ENCODE measurements at regions not wholly inside any gene's neighbourhood (a gene's known extent, or its start where the extent isn't known, plus 50 kb on each side); places are given as distances from the start of the nearest gene placed in this dataset.
"Not testable (repeated sequence)": the region's sequence is repeated elsewhere in the genome, so short reads cannot be mapped to it uniquely, and the experiment has no call there.

GRCh38 chrX:139320661-139321354 is 209.7 kb upstream of the F9 start:
- H3K27ac Mint-ChIP-seq; CTCF ChIA-PET; H3K27me3 Mint-ChIP-seq (ENCODE audit: low read depth); H3K36me3 Mint-ChIP-seq; DNase-seq (ENCODE audit: low spot score); H3K9me3 Mint-ChIP-seq; POLR2A ChIA-PET; H3K4me1 Mint-ChIP-seq; ATAC-seq; H3K4me3 Mint-ChIP-seq: not testable (repeated sequence)

DNA sequence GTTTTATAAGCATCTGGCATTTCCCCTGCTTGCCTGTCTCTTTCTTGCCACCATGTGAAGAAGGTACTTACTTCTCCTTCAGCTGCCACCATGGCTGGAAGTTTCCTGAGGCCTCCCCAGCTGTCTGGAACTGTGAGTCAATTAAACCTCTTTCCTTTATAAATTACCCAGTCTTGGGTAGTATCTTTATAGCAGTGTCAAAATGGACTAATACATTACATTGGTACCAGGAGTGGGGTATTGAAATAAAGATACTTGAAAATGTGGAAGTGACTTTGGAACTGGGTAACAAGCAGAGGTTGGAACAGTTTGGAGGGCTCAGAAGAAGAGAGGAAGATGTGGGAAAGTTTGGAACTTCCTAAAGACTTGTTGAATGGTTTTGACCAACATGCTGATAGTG is 223.9 kb upstream of the F9 start:
- DNase-seq (ENCODE audit: low spot score), result not testable (repeated sequence)

GRCh38 chrX:139304471-139304870 is 226.1 kb upstream of the F9 start:
- TF ChIP-seq PREB (CRISPR knock-in tag; IDR thresholded peaks at IDR 0.05; ENCODE audit: borderline replicate concordance) (no peak), CREM (CRISPR knock-in tag; IDR thresholded peaks at IDR 0.05) (no peak), ZNF121 (CRISPR knock-in tag; IDR thresholded peaks at IDR 0.05) (no peak), ZNF138 (CRISPR knock-in tag; conservative IDR thresholded peaks at IDR 0.05) (no peak), MLX (CRISPR knock-in tag; IDR thresholded peaks at IDR 0.05) (no peak), NR1H2 (CRISPR knock-in tag; IDR thresholded peaks at IDR 0.05) (no peak), ZNF232 (CRISPR knock-in tag; IDR thresholded peaks at IDR 0.05) (no peak), ATF3 (CRISPR knock-in tag; conservative IDR thresholded peaks at IDR 0.05) (no peak), ZNF281 (CRISPR knock-in tag; IDR thresholded peaks at IDR 0.05) (no peak), ZNF512 (CRISPR knock-in tag; IDR thresholded peaks at IDR 0.05; ENCODE audit: borderline replicate concordance) (no peak)
- TF ChIP-seq, protein P1, sequence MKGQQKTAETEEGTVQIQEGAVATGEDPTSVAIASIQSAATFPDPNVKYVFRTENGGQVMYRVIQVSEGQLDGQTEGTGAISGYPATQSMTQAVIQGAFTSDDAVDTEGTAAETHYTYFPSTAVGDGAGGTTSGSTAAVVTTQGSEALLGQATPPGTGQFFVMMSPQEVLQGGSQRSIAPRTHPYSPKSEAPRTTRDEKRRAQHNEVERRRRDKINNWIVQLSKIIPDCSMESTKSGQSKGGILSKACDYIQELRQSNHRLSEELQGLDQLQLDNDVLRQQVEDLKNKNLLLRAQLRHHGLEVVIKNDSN (CRISPR knock-in tag; IDR thresholded peaks at IDR 0.05), result no peak
- TF ChIP-seq, protein P2, sequence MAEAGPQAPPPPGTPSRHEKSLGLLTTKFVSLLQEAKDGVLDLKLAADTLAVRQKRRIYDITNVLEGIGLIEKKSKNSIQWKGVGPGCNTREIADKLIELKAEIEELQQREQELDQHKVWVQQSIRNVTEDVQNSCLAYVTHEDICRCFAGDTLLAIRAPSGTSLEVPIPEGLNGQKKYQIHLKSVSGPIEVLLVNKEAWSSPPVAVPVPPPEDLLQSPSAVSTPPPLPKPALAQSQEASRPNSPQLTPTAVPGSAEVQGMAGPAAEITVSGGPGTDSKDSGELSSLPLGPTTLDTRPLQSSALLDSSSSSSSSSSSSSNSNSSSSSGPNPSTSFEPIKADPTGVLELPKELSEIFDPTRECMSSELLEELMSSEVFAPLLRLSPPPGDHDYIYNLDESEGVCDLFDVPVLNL (CRISPR knock-in tag; IDR thresholded peaks at IDR 0.05; ENCODE audit: borderline replicate concordance, low read depth), result no peak
- TF ChIP-seq, protein P3, sequence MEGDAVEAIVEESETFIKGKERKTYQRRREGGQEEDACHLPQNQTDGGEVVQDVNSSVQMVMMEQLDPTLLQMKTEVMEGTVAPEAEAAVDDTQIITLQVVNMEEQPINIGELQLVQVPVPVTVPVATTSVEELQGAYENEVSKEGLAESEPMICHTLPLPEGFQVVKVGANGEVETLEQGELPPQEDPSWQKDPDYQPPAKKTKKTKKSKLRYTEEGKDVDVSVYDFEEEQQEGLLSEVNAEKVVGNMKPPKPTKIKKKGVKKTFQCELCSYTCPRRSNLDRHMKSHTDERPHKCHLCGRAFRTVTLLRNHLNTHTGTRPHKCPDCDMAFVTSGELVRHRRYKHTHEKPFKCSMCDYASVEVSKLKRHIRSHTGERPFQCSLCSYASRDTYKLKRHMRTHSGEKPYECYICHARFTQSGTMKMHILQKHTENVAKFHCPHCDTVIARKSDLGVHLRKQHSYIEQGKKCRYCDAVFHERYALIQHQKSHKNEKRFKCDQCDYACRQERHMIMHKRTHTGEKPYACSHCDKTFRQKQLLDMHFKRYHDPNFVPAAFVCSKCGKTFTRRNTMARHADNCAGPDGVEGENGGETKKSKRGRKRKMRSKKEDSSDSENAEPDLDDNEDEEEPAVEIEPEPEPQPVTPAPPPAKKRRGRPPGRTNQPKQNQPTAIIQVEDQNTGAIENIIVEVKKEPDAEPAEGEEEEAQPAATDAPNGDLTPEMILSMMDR (IDR thresholded peaks at IDR 0.05), result no peak
- TF ChIP-seq, protein P4, sequence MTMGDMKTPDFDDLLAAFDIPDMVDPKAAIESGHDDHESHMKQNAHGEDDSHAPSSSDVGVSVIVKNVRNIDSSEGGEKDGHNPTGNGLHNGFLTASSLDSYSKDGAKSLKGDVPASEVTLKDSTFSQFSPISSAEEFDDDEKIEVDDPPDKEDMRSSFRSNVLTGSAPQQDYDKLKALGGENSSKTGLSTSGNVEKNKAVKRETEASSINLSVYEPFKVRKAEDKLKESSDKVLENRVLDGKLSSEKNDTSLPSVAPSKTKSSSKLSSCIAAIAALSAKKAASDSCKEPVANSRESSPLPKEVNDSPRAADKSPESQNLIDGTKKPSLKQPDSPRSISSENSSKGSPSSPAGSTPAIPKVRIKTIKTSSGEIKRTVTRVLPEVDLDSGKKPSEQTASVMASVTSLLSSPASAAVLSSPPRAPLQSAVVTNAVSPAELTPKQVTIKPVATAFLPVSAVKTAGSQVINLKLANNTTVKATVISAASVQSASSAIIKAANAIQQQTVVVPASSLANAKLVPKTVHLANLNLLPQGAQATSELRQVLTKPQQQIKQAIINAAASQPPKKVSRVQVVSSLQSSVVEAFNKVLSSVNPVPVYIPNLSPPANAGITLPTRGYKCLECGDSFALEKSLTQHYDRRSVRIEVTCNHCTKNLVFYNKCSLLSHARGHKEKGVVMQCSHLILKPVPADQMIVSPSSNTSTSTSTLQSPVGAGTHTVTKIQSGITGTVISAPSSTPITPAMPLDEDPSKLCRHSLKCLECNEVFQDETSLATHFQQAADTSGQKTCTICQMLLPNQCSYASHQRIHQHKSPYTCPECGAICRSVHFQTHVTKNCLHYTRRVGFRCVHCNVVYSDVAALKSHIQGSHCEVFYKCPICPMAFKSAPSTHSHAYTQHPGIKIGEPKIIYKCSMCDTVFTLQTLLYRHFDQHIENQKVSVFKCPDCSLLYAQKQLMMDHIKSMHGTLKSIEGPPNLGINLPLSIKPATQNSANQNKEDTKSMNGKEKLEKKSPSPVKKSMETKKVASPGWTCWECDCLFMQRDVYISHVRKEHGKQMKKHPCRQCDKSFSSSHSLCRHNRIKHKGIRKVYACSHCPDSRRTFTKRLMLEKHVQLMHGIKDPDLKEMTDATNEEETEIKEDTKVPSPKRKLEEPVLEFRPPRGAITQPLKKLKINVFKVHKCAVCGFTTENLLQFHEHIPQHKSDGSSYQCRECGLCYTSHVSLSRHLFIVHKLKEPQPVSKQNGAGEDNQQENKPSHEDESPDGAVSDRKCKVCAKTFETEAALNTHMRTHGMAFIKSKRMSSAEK (CRISPR knock-in tag; IDR thresholded peaks at IDR 0.05; ENCODE audit: borderline replicate concordance), result no peak
- CTCF ChIA-PET, result no interaction called here
- peaks cover 31% of the 10 kb centered on the region for H3K9me3 Mint-ChIP-seq

More for the DNA sequence above, 223.9 kb upstream of the F9 start:
- H3K4me3 Mint-ChIP-seq; POLR2A ChIA-PET; H3K27ac Mint-ChIP-seq; CTCF ChIA-PET; ATAC-seq; H3K27me3 Mint-ChIP-seq (ENCODE audit: low read depth); H3K4me1 Mint-ChIP-seq: not testable (repeated sequence)
- peaks cover 31% of the 10 kb centered on the region for H3K9me3 Mint-ChIP-seq
- peaks cover 30% of the 10 kb centered on the region for H3K36me3 Mint-ChIP-seq

More at GRCh38 chrX:139304471-139304870, 226.1 kb upstream of the F9 start:
- Mint-ChIP-seq H3K4me1 (peaks cover 8% of the 10 kb centered on the region), H3K27me3 (ENCODE audit: low read depth) (no peaks in the 10 kb centered on the region), H3K36me3 (peaks cover 30% of the 10 kb centered on the region), H3K27ac (no peak overlapping the region), H3K4me3 (no peak overlapping the region)
- DNase-seq (ENCODE audit: low spot score) (no peak), ATAC-seq (no peak)
- POLR2A ChIA-PET, result no interaction called here

All from WTC11 (cell line).